Endothelial cell of umbilical vein (primary cell): ENCODE measurements at regions not wholly inside any gene's neighbourhood (a gene's known extent, or its start where the extent isn't known, plus 50 kb on each side); places are given as distances from the start of the nearest gene placed in this dataset.

Experiments
- CTCF ChIP-seq, 2 donors: IDR thresholded peaks; 1 replicate in 1 of 2; 2 replicates in 1 of 2; pipeline ENCODE4 v1.5.1; 2011; ENCODE audit warnings: low read length in 2 of 2, mild to moderate bottlenecking in 2 of 2, moderate library complexity in 2 of 2, control low read depth in 1 of 2, inconsistent platforms in 1 of 2, low read depth in 1 of 2; ENCODE audit not compliant: insufficient read depth in 1 of 2; ENCODE audit errors: extremely low read depth in 1 of 2
- POLR2A ChIP-seq: IDR thresholded peaks from 2 replicates; pipeline ENCODE4 v1.6.1; 2012; ENCODE audit warnings: low read depth, mild to moderate bottlenecking, control low read depth, low read length

- no peak for TF ChIP-seq CTCF (IDR thresholded peaks at IDR 0.05; ENCODE audit: extremely low read depth in 1 of 2, insufficient read depth in 1 of 2, low read depth in 1 of 2, low read length in 2 of 2)
- no peak for TF ChIP-seq POLR2A
Measured at GRCh38 chr18:32884543-32884942, 111.7 kb upstream of the KLHL14 start.
